ENCODE measurements at regions not wholly inside any gene's neighbourhood (a gene's known extent, or its start where the extent isn't known, plus 50 kb on each side); places are given as distances from the start of the nearest gene placed in this dataset.

GRCh38 chr13:44120849-44121755 lies 241.4 kb downstream of the LACC1 start:
- Histone ChIP-seq H2BK12ac (ENCODE audit: low read depth, low read length) (no peak overlapping the region), H3K23ac (ENCODE audit: insufficient read length) (no peak overlapping the region), H3K14ac (ENCODE audit: insufficient read length) (no peak overlapping the region), H3K79me1 (ENCODE audit: low read depth, low read length) (no peaks in the 10 kb centered on the region), H3K4me2 (ENCODE audit: insufficient read depth in 1 of 2, low read depth in 2 of 2, low read length in 2 of 2) (no peak overlapping the region), H3K27me3 (replicated peaks in 1 of 4; ENCODE audit: control insufficient read depth in 3 of 4, extremely low read depth in 1 of 4, insufficient read depth in 3 of 4, low read length in 3 of 4) (no peaks in the 10 kb centered on the region), H2BK15ac (ENCODE audit: low read length) (no peak overlapping the region), H3K4me3 (ENCODE audit: extremely low read depth in 1 of 4, insufficient read depth in 2 of 4, low read depth in 3 of 4, low read length in 4 of 4) (no peak overlapping the region), H3K36me3 (ENCODE audit: control insufficient read depth in 2 of 4, insufficient read depth in 4 of 4, low read length in 3 of 4) (no peaks in the 10 kb centered on the region; a peak in 1 of 8 replicates), H4K5ac (ENCODE audit: insufficient read length, low read depth, low read length) (no peak overlapping the region), H3K9me3 (ENCODE audit: insufficient read depth in 2 of 2, low read depth in 1 of 2, low read length in 1 of 2) (peaks cover 7 to 9% of the 10 kb centered on the region in 2 experiments; a peak in 2 of 4 replicates), H4K8ac (ENCODE audit: extremely low read depth, insufficient read depth, low read length) (no peak overlapping the region; the same call in 1 of the 2 replicates), H2AFZ (ENCODE audit: low read length) (no peak overlapping the region), H3K56ac (replicated peaks; ENCODE audit: insufficient read length, low read depth, low read length) (no peak overlapping the region), H2AK5ac (ENCODE audit: low read depth, low read length) (no peak overlapping the region), H3K4me1 (replicated peaks in 1 of 4; ENCODE audit: control insufficient read depth in 3 of 4, insufficient read depth in 4 of 4, low read length in 3 of 4) (peaks cover 2 to 7% (median 3%) of the 10 kb centered on the region in 4 experiments; a peak in 5 of 7 replicates), H2BK20ac (ENCODE audit: low read length) (no peak overlapping the region), H3K4ac (replicated peaks; ENCODE audit: insufficient read length, low read depth, low read length) (no peak overlapping the region), H2BK5ac (ENCODE audit: low read depth, low read length) (no peak overlapping the region), H3K23me2 (ENCODE audit: low read depth, low read length) (no peaks in the 10 kb centered on the region), H4K20me1 (replicated peaks in 1 of 2; ENCODE audit: control insufficient read depth in 1 of 2, insufficient read depth in 2 of 2, low read length in 2 of 2) (no peaks in the 10 kb centered on the region), H4K91ac (replicated peaks; ENCODE audit: insufficient read length, low read length) (no peak overlapping the region), H3K27ac (ENCODE audit: low read depth, low read length) (no peak overlapping the region), H3K18ac (ENCODE audit: extremely low read depth, low read length) (no peak overlapping the region), H3K79me2 (ENCODE audit: control insufficient read depth in 1 of 2, insufficient read depth in 2 of 2, low read length in 2 of 2) (no peaks in the 10 kb centered on the region), H3K9ac (replicated peaks in 1 of 4; ENCODE audit: extremely low read depth in 1 of 4, low read depth in 3 of 4, low read length in 3 of 4) (no peak overlapping the region), H2BK120ac (replicated peaks; ENCODE audit: low read depth, low read length) (no peak overlapping the region)
- WGBS, 2 experiments (ENCODE audit: extremely low coverage in 1 of 2, insufficient coverage in 1 of 2, insufficient read length in 1 of 2, insufficient replicate concordance in 2 of 2, low coverage in 1 of 2, low lambda C conversion rate in 2 of 2, missing lambda C conversion rate in 1 of 2): 81% methylated on average over 9 of the region's 9 CpGs; no CpG with 5 or more reads in 1 of the 2 experiments
- FAIRE-seq: no peak
- ChIA-PET CTCF (ENCODE audit: partially characterized antibody) (no interaction called here), POLR2A (ENCODE audit: partially characterized antibody) (interaction anchor here (0.6 to 0.7 kb wide), 3 partner anchors 99 to 141 kb away, joined by 3 read pairs; no protein-coding TSS in a partner anchor)
- DNase-seq (ENCODE audit: low read depth in 1 of 2, low spot score in 2 of 2): no peak
- TF ChIP-seq, protein P1, sequence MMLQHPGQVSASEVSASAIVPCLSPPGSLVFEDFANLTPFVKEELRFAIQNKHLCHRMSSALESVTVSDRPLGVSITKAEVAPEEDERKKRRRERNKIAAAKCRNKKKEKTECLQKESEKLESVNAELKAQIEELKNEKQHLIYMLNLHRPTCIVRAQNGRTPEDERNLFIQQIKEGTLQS (IDR thresholded peaks at IDR 0.05; ENCODE audit: insufficient read depth, low read depth, low read length): no peak
